ENCODE measurements at regions not wholly inside any gene's neighbourhood (a gene's known extent, or its start where the extent isn't known, plus 50 kb on each side); places are given as distances from the start of the nearest gene placed in this dataset.

GRCh38 chr4:170157670-170158069 is 67.9 kb upstream of the AADAT start:
- H3K36me3 ChIP-seq (ENCODE audit: control insufficient read depth in 2 of 2, extremely low read depth in 1 of 2, insufficient read depth in 2 of 2, low read length in 2 of 2) = no peaks in the 10 kb centered on the region
- CTCF ChIA-PET = no interaction called here
- H3K4me1 ChIP-seq (ENCODE audit: control insufficient read depth, extremely low read depth, insufficient read depth, low read length) = no peaks in the 10 kb centered on the region
- dilution Hi-C loops (cut with MboI; ENCODE audit: extremely low pct_ligation_motif_present, low sequenced_read_pairs) = no loop called here
- no TSS peak for BruUV-seq (replicated peaks)
- DNase-seq (ENCODE audit: low read depth, low spot score) = no peak
- POLR2A ChIA-PET = no interaction called here
- no peaks in the 10 kb centered on the region for H3K79me2 ChIP-seq (ENCODE audit: control insufficient read depth, insufficient read depth, low read length)
- no peaks in the 10 kb centered on the region for H3K27me3 ChIP-seq (ENCODE audit: control insufficient read depth in 2 of 2, insufficient read depth in 2 of 2, low read length in 2 of 2)
- H3K9ac ChIP-seq (replicated peaks; ENCODE audit: extremely low read depth, insufficient read depth, low read length) = no peak overlapping the region
- H2AFZ ChIP-seq (ENCODE audit: low read depth, low read length) = no peak overlapping the region
- H3K4me2 ChIP-seq (ENCODE audit: insufficient read depth, low read length) = no peak overlapping the region
- no peaks in the 10 kb centered on the region for H4K20me1 ChIP-seq (replicated peaks; ENCODE audit: control insufficient read depth, extremely low read depth, insufficient read depth, low read length)
- no peak for FAIRE-seq
- H3K9me1 ChIP-seq (replicated peaks; ENCODE audit: control insufficient read depth, extremely low read depth, insufficient read depth, low read length) = no peaks in the 10 kb centered on the region
- no peak overlapping the region for H3K27ac ChIP-seq (ENCODE audit: insufficient read depth, low read depth, low read length)
- TF ChIP-seq CTCF (IDR thresholded peaks at IDR 0.05; ENCODE audit: extremely low read depth in 1 of 2, insufficient read depth in 1 of 2, low read depth in 1 of 2, low read length in 2 of 2) = no peak
- TF ChIP-seq FOS (IDR thresholded peaks at IDR 0.05; ENCODE audit: borderline replicate concordance, insufficient read depth, low read length) = no peak
- no peak for TF ChIP-seq JUN (IDR thresholded peaks at IDR 0.05; ENCODE audit: borderline replicate concordance, insufficient read depth, insufficient read length, low read depth)
- TF ChIP-seq MYC (IDR thresholded peaks at IDR 0.05; ENCODE audit: low read depth, low read length) = no peak
- no peak for TF ChIP-seq POLR2A (IDR thresholded peaks at IDR 0.05; ENCODE audit: low read depth, low read length)
- TF ChIP-seq EZH2 (IDR thresholded peaks at IDR 0.05; ENCODE audit: borderline replicate concordance, low read depth, low read length, severe bottlenecking) = no peak
- TF ChIP-seq POLR2AphosphoS5 (IDR thresholded peaks at IDR 0.05; ENCODE audit: insufficient read depth, low read depth, low read length) = no peak
- no peak for TF ChIP-seq MAX (IDR thresholded peaks at IDR 0.05; ENCODE audit: insufficient read depth, insufficient read length)
- no peak for TF ChIP-seq GATA2 (IDR thresholded peaks at IDR 0.05; ENCODE audit: insufficient read depth, insufficient read length, low read depth, low read length)
- no peak overlapping the region for H3K4me3 ChIP-seq (replicated peaks in 1 of 3; ENCODE audit: insufficient read depth in 1 of 3, low read depth in 1 of 3, low read length in 3 of 3)
- intact Hi-C loops (cut with micrococcal nuclease) = no loop called here
- H3K9me3 ChIP-seq (replicated peaks; ENCODE audit: control insufficient read depth, insufficient read depth, low read length) = peaks cover 2% of the 10 kb centered on the region
